GM23338 (cell line): ENCODE measurements at regions not wholly inside any gene's neighbourhood (a gene's known extent, or its start where the extent isn't known, plus 50 kb on each side); places are given as distances from the start of the nearest gene placed in this dataset.

Experiments
- CREB1 ChIP-seq: fragments of 250-450 bp; sonication (Bioruptor Pico); IDR thresholded peaks from 2 replicates; pipeline ENCODE4 v1.5.0; 2020; ENCODE audit warnings: low read depth, mild to moderate bottlenecking, moderate library complexity
- EZH2 ChIP-seq: fragments of 200-600 bp; sonication (generic); IDR thresholded peaks from one replicate; pipeline ENCODE4 v1.8.0; 2017; ENCODE audit warnings: antibody characterized with exemption, mild to moderate bottlenecking, low read depth; ENCODE audit not compliant: unreplicated experiment
- EZH2phosphoT487 ChIP-seq: fragments of 200-600 bp; sonication (generic); IDR thresholded peaks from one replicate; pipeline ENCODE4 v1.8.1; 2018; ENCODE audit warnings: antibody characterized with exemption; ENCODE audit not compliant: unreplicated experiment
- JUNB ChIP-seq: IDR thresholded peaks from one replicate; pipeline ENCODE4 v1.6.1; 2016; ENCODE audit warnings: antibody characterized with exemption; ENCODE audit not compliant: unreplicated experiment
- NANOG ChIP-seq: IDR thresholded peaks from 2 replicates; pipeline ENCODE4 v1.6.1; 2016; ENCODE audit warnings: antibody characterized with exemption, borderline replicate concordance
- POLR2AphosphoS5 ChIP-seq: IDR thresholded peaks from 2 replicates; pipeline ENCODE4 v1.6.1; 2016; ENCODE audit warnings: antibody characterized with exemption, low read depth
- STAT1 ChIP-seq: IDR thresholded peaks from one replicate; pipeline ENCODE4 v1.6.1; 2016; ENCODE audit warnings: antibody characterized with exemption; ENCODE audit not compliant: unreplicated experiment
- ZNF331 ChIP-seq: fragments of 250-450 bp; sonication (Bioruptor Pico); IDR thresholded peaks from 2 replicates; pipeline ENCODE4 v1.5.0; 2020; ENCODE audit warnings: low read depth, mild to moderate bottlenecking, moderate library complexity
- TF ChIP-seq, protein P1 (sequence below), 2 experiments: fragments of 200-600 bp in 1 of 2; sonication (generic) in 1 of 2; conservative IDR thresholded peaks; 2 replicates each; pipeline versions ENCODE4 v1.5.1 to v1.6.1; 2016 to 2017; ENCODE audit warnings: antibody characterized with exemption in 2 of 2, low read depth in 2 of 2, mild to moderate bottlenecking in 2 of 2, moderate library complexity in 1 of 2
- TF ChIP-seq, protein P2 (sequence below): IDR thresholded peaks from one replicate; pipeline ENCODE4 v1.6.1; 2018; ENCODE audit warnings: antibody characterized with exemption; ENCODE audit not compliant: unreplicated experiment
- TF ChIP-seq, protein P3 (sequence below): IDR thresholded peaks from 2 replicates; pipeline ENCODE4 v1.6.1; 2016; ENCODE audit warnings: antibody characterized with exemption
- TF ChIP-seq, protein P4 (sequence below): fragments of 250-450 bp; sonication (Bioruptor Pico); IDR thresholded peaks from 2 replicates; pipeline ENCODE4 v1.5.0; 2020; ENCODE audit warnings: mild to moderate bottlenecking, moderate library complexity

GRCh38 chr2:8090748-8091700 is 590.8 kb upstream of the ID2 start:
- TF ChIP-seq, protein P1, sequence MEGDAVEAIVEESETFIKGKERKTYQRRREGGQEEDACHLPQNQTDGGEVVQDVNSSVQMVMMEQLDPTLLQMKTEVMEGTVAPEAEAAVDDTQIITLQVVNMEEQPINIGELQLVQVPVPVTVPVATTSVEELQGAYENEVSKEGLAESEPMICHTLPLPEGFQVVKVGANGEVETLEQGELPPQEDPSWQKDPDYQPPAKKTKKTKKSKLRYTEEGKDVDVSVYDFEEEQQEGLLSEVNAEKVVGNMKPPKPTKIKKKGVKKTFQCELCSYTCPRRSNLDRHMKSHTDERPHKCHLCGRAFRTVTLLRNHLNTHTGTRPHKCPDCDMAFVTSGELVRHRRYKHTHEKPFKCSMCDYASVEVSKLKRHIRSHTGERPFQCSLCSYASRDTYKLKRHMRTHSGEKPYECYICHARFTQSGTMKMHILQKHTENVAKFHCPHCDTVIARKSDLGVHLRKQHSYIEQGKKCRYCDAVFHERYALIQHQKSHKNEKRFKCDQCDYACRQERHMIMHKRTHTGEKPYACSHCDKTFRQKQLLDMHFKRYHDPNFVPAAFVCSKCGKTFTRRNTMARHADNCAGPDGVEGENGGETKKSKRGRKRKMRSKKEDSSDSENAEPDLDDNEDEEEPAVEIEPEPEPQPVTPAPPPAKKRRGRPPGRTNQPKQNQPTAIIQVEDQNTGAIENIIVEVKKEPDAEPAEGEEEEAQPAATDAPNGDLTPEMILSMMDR (conservative IDR thresholded peaks at IDR 0.05; ENCODE audit: low read depth in 2 of 2): no peak
- TF ChIP-seq EZH2phosphoT487 (no peak), POLR2AphosphoS5 (no peak), JUNB (no peak), CREB1 (CRISPR knock-in tag) (no peak), EZH2 (no peak), STAT1 (no peak), NANOG (no peak), ZNF331 (CRISPR knock-in tag) (no peak)
- TF ChIP-seq, protein P2, sequence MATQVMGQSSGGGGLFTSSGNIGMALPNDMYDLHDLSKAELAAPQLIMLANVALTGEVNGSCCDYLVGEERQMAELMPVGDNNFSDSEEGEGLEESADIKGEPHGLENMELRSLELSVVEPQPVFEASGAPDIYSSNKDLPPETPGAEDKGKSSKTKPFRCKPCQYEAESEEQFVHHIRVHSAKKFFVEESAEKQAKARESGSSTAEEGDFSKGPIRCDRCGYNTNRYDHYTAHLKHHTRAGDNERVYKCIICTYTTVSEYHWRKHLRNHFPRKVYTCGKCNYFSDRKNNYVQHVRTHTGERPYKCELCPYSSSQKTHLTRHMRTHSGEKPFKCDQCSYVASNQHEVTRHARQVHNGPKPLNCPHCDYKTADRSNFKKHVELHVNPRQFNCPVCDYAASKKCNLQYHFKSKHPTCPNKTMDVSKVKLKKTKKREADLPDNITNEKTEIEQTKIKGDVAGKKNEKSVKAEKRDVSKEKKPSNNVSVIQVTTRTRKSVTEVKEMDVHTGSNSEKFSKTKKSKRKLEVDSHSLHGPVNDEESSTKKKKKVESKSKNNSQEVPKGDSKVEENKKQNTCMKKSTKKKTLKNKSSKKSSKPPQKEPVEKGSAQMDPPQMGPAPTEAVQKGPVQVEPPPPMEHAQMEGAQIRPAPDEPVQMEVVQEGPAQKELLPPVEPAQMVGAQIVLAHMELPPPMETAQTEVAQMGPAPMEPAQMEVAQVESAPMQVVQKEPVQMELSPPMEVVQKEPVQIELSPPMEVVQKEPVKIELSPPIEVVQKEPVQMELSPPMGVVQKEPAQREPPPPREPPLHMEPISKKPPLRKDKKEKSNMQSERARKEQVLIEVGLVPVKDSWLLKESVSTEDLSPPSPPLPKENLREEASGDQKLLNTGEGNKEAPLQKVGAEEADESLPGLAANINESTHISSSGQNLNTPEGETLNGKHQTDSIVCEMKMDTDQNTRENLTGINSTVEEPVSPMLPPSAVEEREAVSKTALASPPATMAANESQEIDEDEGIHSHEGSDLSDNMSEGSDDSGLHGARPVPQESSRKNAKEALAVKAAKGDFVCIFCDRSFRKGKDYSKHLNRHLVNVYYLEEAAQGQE: no peak
- TF ChIP-seq, protein P3, sequence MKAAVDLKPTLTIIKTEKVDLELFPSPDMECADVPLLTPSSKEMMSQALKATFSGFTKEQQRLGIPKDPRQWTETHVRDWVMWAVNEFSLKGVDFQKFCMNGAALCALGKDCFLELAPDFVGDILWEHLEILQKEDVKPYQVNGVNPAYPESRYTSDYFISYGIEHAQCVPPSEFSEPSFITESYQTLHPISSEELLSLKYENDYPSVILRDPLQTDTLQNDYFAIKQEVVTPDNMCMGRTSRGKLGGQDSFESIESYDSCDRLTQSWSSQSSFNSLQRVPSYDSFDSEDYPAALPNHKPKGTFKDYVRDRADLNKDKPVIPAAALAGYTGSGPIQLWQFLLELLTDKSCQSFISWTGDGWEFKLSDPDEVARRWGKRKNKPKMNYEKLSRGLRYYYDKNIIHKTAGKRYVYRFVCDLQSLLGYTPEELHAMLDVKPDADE: no peak
- TF ChIP-seq, protein P4, sequence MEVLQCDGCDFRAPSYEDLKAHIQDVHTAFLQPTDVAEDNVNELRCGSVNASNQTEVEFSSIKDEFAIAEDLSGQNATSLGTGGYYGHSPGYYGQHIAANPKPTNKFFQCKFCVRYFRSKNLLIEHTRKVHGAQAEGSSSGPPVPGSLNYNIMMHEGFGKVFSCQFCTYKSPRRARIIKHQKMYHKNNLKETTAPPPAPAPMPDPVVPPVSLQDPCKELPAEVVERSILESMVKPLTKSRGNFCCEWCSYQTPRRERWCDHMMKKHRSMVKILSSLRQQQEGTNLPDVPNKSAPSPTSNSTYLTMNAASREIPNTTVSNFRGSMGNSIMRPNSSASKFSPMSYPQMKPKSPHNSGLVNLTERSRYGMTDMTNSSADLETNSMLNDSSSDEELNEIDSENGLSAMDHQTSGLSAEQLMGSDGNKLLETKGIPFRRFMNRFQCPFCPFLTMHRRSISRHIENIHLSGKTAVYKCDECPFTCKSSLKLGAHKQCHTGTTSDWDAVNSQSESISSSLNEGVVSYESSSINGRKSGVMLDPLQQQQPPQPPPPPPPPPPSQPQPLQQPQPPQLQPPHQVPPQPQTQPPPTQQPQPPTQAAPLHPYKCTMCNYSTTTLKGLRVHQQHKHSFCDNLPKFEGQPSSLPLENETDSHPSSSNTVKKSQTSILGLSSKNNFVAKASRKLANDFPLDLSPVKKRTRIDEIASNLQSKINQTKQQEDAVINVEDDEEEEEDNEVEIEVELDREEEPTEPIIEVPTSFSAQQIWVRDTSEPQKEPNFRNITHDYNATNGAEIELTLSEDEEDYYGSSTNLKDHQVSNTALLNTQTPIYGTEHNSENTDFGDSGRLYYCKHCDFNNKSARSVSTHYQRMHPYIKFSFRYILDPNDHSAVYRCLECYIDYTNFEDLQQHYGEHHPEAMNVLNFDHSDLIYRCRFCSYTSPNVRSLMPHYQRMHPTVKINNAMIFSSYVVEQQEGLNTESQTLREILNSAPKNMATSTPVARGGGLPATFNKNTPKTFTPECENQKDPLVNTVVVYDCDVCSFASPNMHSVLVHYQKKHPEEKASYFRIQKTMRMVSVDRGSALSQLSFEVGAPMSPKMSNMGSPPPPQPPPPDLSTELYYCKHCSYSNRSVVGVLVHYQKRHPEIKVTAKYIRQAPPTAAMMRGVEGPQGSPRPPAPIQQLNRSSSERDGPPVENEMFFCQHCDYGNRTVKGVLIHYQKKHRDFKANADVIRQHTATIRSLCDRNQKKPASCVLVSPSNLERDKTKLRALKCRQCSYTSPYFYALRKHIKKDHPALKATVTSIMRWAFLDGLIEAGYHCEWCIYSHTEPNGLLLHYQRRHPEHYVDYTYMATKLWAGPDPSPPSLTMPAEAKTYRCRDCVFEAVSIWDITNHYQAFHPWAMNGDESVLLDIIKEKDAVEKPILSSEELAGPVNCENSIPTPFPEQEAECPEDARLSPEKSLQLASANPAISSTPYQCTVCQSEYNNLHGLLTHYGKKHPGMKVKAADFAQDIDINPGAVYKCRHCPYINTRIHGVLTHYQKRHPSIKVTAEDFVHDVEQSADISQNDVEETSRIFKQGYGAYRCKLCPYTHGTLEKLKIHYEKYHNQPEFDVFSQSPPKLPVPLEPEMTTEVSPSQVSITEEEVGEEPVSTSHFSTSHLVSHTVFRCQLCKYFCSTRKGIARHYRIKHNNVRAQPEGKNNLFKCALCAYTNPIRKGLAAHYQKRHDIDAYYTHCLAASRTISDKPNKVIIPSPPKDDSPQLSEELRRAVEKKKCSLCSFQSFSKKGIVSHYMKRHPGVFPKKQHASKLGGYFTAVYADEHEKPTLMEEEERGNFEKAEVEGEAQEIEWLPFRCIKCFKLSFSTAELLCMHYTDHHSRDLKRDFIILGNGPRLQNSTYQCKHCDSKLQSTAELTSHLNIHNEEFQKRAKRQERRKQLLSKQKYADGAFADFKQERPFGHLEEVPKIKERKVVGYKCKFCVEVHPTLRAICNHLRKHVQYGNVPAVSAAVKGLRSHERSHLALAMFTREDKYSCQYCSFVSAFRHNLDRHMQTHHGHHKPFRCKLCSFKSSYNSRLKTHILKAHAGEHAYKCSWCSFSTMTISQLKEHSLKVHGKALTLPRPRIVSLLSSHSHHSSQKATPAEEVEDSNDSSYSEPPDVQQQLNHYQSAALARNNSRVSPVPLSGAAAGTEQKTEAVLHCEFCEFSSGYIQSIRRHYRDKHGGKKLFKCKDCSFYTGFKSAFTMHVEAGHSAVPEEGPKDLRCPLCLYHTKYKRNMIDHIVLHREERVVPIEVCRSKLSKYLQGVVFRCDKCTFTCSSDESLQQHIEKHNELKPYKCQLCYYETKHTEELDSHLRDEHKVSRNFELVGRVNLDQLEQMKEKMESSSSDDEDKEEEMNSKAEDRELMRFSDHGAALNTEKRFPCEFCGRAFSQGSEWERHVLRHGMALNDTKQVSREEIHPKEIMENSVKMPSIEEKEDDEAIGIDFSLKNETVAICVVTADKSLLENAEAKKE (CRISPR knock-in tag): no peak
